ENCODE measurements at regions not wholly inside any gene's neighbourhood (a gene's known extent, or its start where the extent isn't known, plus 50 kb on each side); places are given as distances from the start of the nearest gene placed in this dataset.

DNA sequence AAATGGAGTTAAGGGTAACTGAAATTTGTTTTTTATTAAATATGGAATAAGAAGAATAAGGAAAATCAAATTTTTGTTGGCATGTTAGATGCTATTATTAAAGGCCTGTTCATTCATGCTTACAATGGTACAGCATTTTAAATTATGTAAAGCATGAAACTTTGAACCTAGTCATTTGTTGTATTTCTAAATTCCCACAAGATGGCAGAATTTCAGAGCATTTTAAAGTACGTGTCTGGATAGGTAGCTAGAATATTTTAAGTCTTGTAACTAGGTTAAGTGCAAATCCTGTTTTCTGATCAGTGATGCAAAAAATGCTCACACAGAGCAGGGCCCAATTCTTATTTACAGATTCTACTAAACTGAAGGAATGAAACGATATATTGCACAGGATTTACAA is 585.6 kb upstream of the MIS18BP1 start:
- no peak overlapping the region for H3K27ac ChIP-seq (ENCODE audit: low read depth in 1 of 2, low read length in 2 of 2)
- no peak for DNase-seq (ENCODE audit: low spot score)
- no peak overlapping the region for H3K4me3 ChIP-seq (ENCODE audit: low read depth in 1 of 3, low read length in 3 of 3)
- no peaks in the 10 kb centered on the region for H3K4me1 ChIP-seq (ENCODE audit: control insufficient read depth in 4 of 4, insufficient read depth in 4 of 4, low read length in 3 of 4)
- 37% methylated on average over 2 of the region's 2 CpGs for WGBS
- no peaks in the 10 kb centered on the region for H3K27me3 ChIP-seq (ENCODE audit: control insufficient read depth in 4 of 4, insufficient read depth in 4 of 4, low read length in 3 of 4)
- H3K36me3 ChIP-seq (ENCODE audit: control insufficient read depth in 4 of 4, insufficient read depth in 3 of 4, low read depth in 1 of 4, low read length in 3 of 4): no peaks in the 10 kb centered on the region
- no peaks in the 10 kb centered on the region for H3K9me3 ChIP-seq (ENCODE audit: control insufficient read depth in 4 of 4, low read length in 3 of 4)
- no peak for TF ChIP-seq JUND (IDR thresholded peaks at IDR 0.05)
- TF ChIP-seq RAD21 (IDR thresholded peaks at IDR 0.05): no peak
- no peak for TF ChIP-seq GABPA (IDR thresholded peaks at IDR 0.05 in 1 of 2, conservative IDR thresholded peaks at IDR 0.05 in 1 of 2)
- no peak overlapping the region for H3K9ac ChIP-seq (ENCODE audit: low read depth in 1 of 2, low read length in 2 of 2)

GRCh38 chr14:45819107-45819506 is 566.1 kb upstream of the MIS18BP1 start:
- Histone ChIP-seq H3K27me3 (ENCODE audit: control insufficient read depth in 4 of 4, insufficient read depth in 4 of 4, low read length in 3 of 4) (no peaks in the 10 kb centered on the region), H3K36me3 (ENCODE audit: control insufficient read depth in 4 of 4, insufficient read depth in 3 of 4, low read depth in 1 of 4, low read length in 3 of 4) (no peaks in the 10 kb centered on the region), H3K4me3 (ENCODE audit: low read depth in 1 of 3, low read length in 3 of 3) (no peak overlapping the region), H3K9me3 (ENCODE audit: control insufficient read depth in 4 of 4, low read length in 3 of 4) (peaks cover 0 to 12% (median under 1%) of the 10 kb centered on the region in 4 donors), H3K4me1 (ENCODE audit: control insufficient read depth in 4 of 4, insufficient read depth in 4 of 4, low read length in 3 of 4) (no peaks in the 10 kb centered on the region), H3K9ac (ENCODE audit: low read depth in 1 of 2, low read length in 2 of 2) (no peak overlapping the region), H3K27ac (ENCODE audit: low read depth in 1 of 2, low read length in 2 of 2) (no peak overlapping the region)
- DNase-seq (ENCODE audit: low spot score): no peak
- TF ChIP-seq RAD21 (IDR thresholded peaks at IDR 0.05) (no peak), FOXA2 (IDR thresholded peaks at IDR 0.05) (no peak)
- TF ChIP-seq, protein P1, sequence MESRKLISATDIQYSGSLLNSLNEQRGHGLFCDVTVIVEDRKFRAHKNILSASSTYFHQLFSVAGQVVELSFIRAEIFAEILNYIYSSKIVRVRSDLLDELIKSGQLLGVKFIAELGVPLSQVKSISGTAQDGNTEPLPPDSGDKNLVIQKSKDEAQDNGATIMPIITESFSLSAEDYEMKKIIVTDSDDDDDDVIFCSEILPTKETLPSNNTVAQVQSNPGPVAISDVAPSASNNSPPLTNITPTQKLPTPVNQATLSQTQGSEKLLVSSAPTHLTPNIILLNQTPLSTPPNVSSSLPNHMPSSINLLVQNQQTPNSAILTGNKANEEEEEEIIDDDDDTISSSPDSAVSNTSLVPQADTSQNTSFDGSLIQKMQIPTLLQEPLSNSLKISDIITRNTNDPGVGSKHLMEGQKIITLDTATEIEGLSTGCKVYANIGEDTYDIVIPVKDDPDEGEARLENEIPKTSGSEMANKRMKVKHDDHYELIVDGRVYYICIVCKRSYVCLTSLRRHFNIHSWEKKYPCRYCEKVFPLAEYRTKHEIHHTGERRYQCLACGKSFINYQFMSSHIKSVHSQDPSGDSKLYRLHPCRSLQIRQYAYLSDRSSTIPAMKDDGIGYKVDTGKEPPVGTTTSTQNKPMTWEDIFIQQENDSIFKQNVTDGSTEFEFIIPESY (IDR thresholded peaks at IDR 0.05): no peak
- TF ChIP-seq, protein P2, sequence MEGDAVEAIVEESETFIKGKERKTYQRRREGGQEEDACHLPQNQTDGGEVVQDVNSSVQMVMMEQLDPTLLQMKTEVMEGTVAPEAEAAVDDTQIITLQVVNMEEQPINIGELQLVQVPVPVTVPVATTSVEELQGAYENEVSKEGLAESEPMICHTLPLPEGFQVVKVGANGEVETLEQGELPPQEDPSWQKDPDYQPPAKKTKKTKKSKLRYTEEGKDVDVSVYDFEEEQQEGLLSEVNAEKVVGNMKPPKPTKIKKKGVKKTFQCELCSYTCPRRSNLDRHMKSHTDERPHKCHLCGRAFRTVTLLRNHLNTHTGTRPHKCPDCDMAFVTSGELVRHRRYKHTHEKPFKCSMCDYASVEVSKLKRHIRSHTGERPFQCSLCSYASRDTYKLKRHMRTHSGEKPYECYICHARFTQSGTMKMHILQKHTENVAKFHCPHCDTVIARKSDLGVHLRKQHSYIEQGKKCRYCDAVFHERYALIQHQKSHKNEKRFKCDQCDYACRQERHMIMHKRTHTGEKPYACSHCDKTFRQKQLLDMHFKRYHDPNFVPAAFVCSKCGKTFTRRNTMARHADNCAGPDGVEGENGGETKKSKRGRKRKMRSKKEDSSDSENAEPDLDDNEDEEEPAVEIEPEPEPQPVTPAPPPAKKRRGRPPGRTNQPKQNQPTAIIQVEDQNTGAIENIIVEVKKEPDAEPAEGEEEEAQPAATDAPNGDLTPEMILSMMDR (IDR thresholded peaks at IDR 0.05; ENCODE audit: low read depth, low read length, missing input control): no peak
- TF ChIP-seq, protein P3, sequence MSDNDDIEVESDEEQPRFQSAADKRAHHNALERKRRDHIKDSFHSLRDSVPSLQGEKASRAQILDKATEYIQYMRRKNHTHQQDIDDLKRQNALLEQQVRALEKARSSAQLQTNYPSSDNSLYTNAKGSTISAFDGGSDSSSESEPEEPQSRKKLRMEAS (IDR thresholded peaks at IDR 0.05): no peak
- 87% methylated on average over 2 of the region's 2 CpGs for WGBS

GRCh38 chr14:45811155-45811554 is 558.2 kb upstream of the MIS18BP1 start:
- Histone ChIP-seq H3K36me3 (ENCODE audit: control insufficient read depth in 4 of 4, insufficient read depth in 3 of 4, low read depth in 1 of 4, low read length in 3 of 4) (no peaks in the 10 kb centered on the region), H3K4me1 (ENCODE audit: control insufficient read depth in 4 of 4, insufficient read depth in 4 of 4, low read length in 3 of 4) (no peaks in the 10 kb centered on the region), H3K9me3 (ENCODE audit: control insufficient read depth in 4 of 4, low read length in 3 of 4) (peaks cover 0 to 12% (median 1%) of the 10 kb centered on the region in 4 donors), H3K27me3 (ENCODE audit: control insufficient read depth in 4 of 4, insufficient read depth in 4 of 4, low read length in 3 of 4) (no peaks in the 10 kb centered on the region), H3K9ac (ENCODE audit: low read depth in 1 of 2, low read length in 2 of 2) (no peak overlapping the region), H3K4me3 (ENCODE audit: low read depth in 1 of 3, low read length in 3 of 3) (no peak overlapping the region), H3K27ac (ENCODE audit: low read depth in 1 of 2, low read length in 2 of 2) (no peak overlapping the region)
- 81% methylated on average over 2 of the region's 2 CpGs for WGBS
- no peak for DNase-seq (ENCODE audit: low spot score)
- no peak for TF ChIP-seq JUND (IDR thresholded peaks at IDR 0.05)
- TF ChIP-seq REST (IDR thresholded peaks at IDR 0.05): no peak
- TF ChIP-seq TAF1 (conservative IDR thresholded peaks at IDR 0.05): no peak
- no peak for TF ChIP-seq RXRA (IDR thresholded peaks at IDR 0.05)
- TF ChIP-seq, protein P3 (IDR thresholded peaks at IDR 0.05): no peak
- TF ChIP-seq FOXA2 (IDR thresholded peaks at IDR 0.05): no peak
- TF ChIP-seq HNF4G (IDR thresholded peaks at IDR 0.05): no peak
- TF ChIP-seq YY1 (IDR thresholded peaks at IDR 0.05): no peak
- TF ChIP-seq, protein P4, sequence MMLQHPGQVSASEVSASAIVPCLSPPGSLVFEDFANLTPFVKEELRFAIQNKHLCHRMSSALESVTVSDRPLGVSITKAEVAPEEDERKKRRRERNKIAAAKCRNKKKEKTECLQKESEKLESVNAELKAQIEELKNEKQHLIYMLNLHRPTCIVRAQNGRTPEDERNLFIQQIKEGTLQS (IDR thresholded peaks at IDR 0.05): no peak
- TF ChIP-seq, protein P1 (IDR thresholded peaks at IDR 0.05): no peak
- TF ChIP-seq HNF4A (conservative IDR thresholded peaks at IDR 0.05): no peak
- TF ChIP-seq NR2F2 (IDR thresholded peaks at IDR 0.05): no peak
- TF ChIP-seq GABPA (IDR thresholded peaks at IDR 0.05 in 1 of 2, conservative IDR thresholded peaks at IDR 0.05 in 1 of 2): no peak
- TF ChIP-seq FOXA1 (IDR thresholded peaks at IDR 0.05): no peak
- no peak for TF ChIP-seq RAD21 (IDR thresholded peaks at IDR 0.05)

Data from liver (tissue), 8 donors.